Choroid plexus epithelial cell (primary cell): ENCODE measurements at regions not wholly inside any gene's neighbourhood (a gene's known extent, or its start where the extent isn't known, plus 50 kb on each side); places are given as distances from the start of the nearest gene placed in this dataset.

Experiments used
- DNase-seq: peaks from one replicate; pipeline ENCODE4 v3.0.0-alpha.2; 2010; ENCODE audit warnings: low read depth
- H3K4me3 ChIP-seq: 2 replicates; pipeline ENCODE4 v1.5.1; 2011; ENCODE audit warnings: low read depth, mild to moderate bottlenecking, control low read depth, low read length, moderate library complexity
- CTCF ChIP-seq: conservative IDR thresholded peaks from 2 replicates; pipeline ENCODE4 v1.5.1; 2011; ENCODE audit warnings: low read depth, mild to moderate bottlenecking, control low read depth, inconsistent platforms, low read length, moderate library complexity

- peak; percentile 79 for DNase-seq
These were observed 55.0 kb upstream of the CDH12 start for GRCh38 chr5:22908129-22908528.

More at GRCh38 chr5:22908129-22908528, 55.0 kb upstream of the CDH12 start:
- no peak overlapping the region for H3K4me3 ChIP-seq
- no peak for TF ChIP-seq CTCF
